ENCODE measurements at regions not wholly inside any gene's neighbourhood (a gene's known extent, or its start where the extent isn't known, plus 50 kb on each side); places are given as distances from the start of the nearest gene placed in this dataset.
"Not testable (repeated sequence)": the region's sequence is repeated elsewhere in the genome, so short reads cannot be mapped to it uniquely, and the experiment has no call there.

- no peak for DNase-seq (ENCODE audit: low read depth, low spot score)
- TF ChIP-seq CTCF (IDR thresholded peaks at IDR 0.05; ENCODE audit: low read depth, low read length) = no peak
- in situ Hi-C loops (cut with HindIII; ENCODE audit: low sequenced_read_pairs) = no loop called here
- H3K4me3 ChIP-seq (ENCODE audit: low read depth, low read length) = no peak overlapping the region
Measured at GRCh38 chr2:84238907-84239306, 220.2 kb downstream of the SUCLG1 start.

- H3K4me3 ChIP-seq (ENCODE audit: low read depth, low read length) = no peak overlapping the region
- no peak for DNase-seq (ENCODE audit: low read depth, low spot score)
- no peak for TF ChIP-seq CTCF (IDR thresholded peaks at IDR 0.05; ENCODE audit: low read depth, low read length)
- in situ Hi-C loops (cut with HindIII; ENCODE audit: low sequenced_read_pairs) = no loop called here
Measured at GRCh38 chr2:84236288-84236687, 222.8 kb downstream of the SUCLG1 start.

- H3K4me3 ChIP-seq (ENCODE audit: low read depth, low read length) = no peak overlapping the region
- no peak for DNase-seq (ENCODE audit: low read depth, low spot score)
- no peak for TF ChIP-seq CTCF (IDR thresholded peaks at IDR 0.05; ENCODE audit: low read depth, low read length)
- in situ Hi-C loops (cut with HindIII; ENCODE audit: low sequenced_read_pairs) = no loop called here
Measured at GRCh38 chr2:84234103-84234502, 225.0 kb downstream of the SUCLG1 start.

- no peak overlapping the region for H3K4me3 ChIP-seq (ENCODE audit: low read depth, low read length)
- DNase-seq (ENCODE audit: low read depth, low spot score) = no peak
- TF ChIP-seq CTCF (IDR thresholded peaks at IDR 0.05; ENCODE audit: low read depth, low read length) = no peak
- in situ Hi-C loops (cut with HindIII; ENCODE audit: low sequenced_read_pairs) = no loop called here
Measured at GRCh38 chr2:84231478-84231877, 227.6 kb downstream of the SUCLG1 start.

- H3K4me3 ChIP-seq (ENCODE audit: low read depth, low read length) = no peak overlapping the region
- in situ Hi-C loops (cut with HindIII; ENCODE audit: low sequenced_read_pairs) = no loop called here
- no peak for TF ChIP-seq CTCF (IDR thresholded peaks at IDR 0.05; ENCODE audit: low read depth, low read length)
- DNase-seq (ENCODE audit: low read depth, low spot score) = no peak
Measured at GRCh38 chr2:84224121-84224520, 235.0 kb downstream of the SUCLG1 start.

- TF ChIP-seq CTCF (IDR thresholded peaks at IDR 0.05; ENCODE audit: low read depth, low read length) = no peak
- H3K4me3 ChIP-seq (ENCODE audit: low read depth, low read length) = no peak overlapping the region
- DNase-seq (ENCODE audit: low read depth, low spot score) = peak; percentile 14
- in situ Hi-C loops (cut with HindIII; ENCODE audit: low sequenced_read_pairs) = no loop called here
Measured at GRCh38 chr2:84223191-84223590, 235.9 kb downstream of the SUCLG1 start.

GRCh38 chr2:84221102-84221501, 238.0 kb downstream of the SUCLG1 start:
- in situ Hi-C loops (cut with HindIII; ENCODE audit: low sequenced_read_pairs); H3K4me3 ChIP-seq (ENCODE audit: low read depth, low read length); DNase-seq (ENCODE audit: low read depth, low spot score): not testable (repeated sequence)

Measured in astrocyte of the spinal cord (primary cell).